ENCODE measurements at regions not wholly inside any gene's neighbourhood (a gene's known extent, or its start where the extent isn't known, plus 50 kb on each side); places are given as distances from the start of the nearest gene placed in this dataset.

DNA sequence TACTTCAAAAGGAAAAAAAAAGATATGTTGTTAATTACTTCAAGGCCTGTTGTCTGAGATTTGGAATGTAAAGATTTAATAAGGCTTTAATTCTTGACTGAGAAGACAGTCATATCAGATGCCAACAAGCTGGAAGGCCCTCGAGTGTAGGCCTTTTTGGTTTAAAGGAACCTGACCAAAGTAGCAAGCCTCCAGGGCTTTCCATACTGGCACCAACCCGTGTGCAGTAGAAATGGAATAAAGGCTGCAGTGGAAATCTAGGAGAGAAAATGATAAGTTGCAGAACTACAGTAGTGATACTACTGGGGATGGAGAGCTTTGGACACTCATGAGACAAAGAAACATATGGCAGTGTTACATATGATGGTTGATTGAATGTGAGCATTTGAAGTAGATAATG, 358.0 kb downstream of the TAF11L14 start:
- DNase-seq (ENCODE audit: low read depth in 1 of 2, low spot score in 2 of 2): no peak
- H3K4me1 ChIP-seq (replicated peaks in 1 of 4; ENCODE audit: control insufficient read depth in 3 of 4, insufficient read depth in 4 of 4, low read length in 3 of 4): peaks cover 0 to 3% (median 0%) of the 10 kb centered on the region in 4 experiments; a peak in 2 of 7 replicates
- H2BK20ac ChIP-seq (ENCODE audit: low read length): no peak overlapping the region
- no peaks in the 10 kb centered on the region for H3K79me2 ChIP-seq (ENCODE audit: control insufficient read depth in 1 of 2, insufficient read depth in 2 of 2, low read length in 2 of 2)
- H3K27me3 ChIP-seq (replicated peaks in 1 of 4; ENCODE audit: control insufficient read depth in 3 of 4, extremely low read depth in 1 of 4, insufficient read depth in 3 of 4, low read length in 3 of 4): no peaks in the 10 kb centered on the region
- no peak overlapping the region for H4K5ac ChIP-seq (ENCODE audit: insufficient read length, low read depth, low read length)
- no peak overlapping the region for H2BK5ac ChIP-seq (ENCODE audit: low read depth, low read length)
- H3K27ac ChIP-seq (ENCODE audit: low read depth, low read length): no peak overlapping the region
- no peak overlapping the region for H2BK120ac ChIP-seq (replicated peaks; ENCODE audit: low read depth, low read length)
- H3K36me3 ChIP-seq (ENCODE audit: control insufficient read depth in 2 of 4, insufficient read depth in 4 of 4, low read length in 3 of 4): no peaks in the 10 kb centered on the region
- no peak overlapping the region for H2AFZ ChIP-seq (ENCODE audit: low read length)
- H4K91ac ChIP-seq (replicated peaks; ENCODE audit: insufficient read length, low read length): no peak overlapping the region
- H3K4me2 ChIP-seq (ENCODE audit: insufficient read depth in 1 of 2, low read depth in 2 of 2, low read length in 2 of 2): no peak overlapping the region
- no peaks in the 10 kb centered on the region for H4K20me1 ChIP-seq (replicated peaks in 1 of 2; ENCODE audit: control insufficient read depth in 1 of 2, insufficient read depth in 2 of 2, low read length in 2 of 2)
- no peak overlapping the region for H3K4ac ChIP-seq (replicated peaks; ENCODE audit: insufficient read length, low read depth, low read length)
- TF ChIP-seq EZH2 (IDR thresholded peaks at IDR 0.05; ENCODE audit: low read depth, low read length, severe bottlenecking): no peak
- WGBS, 2 experiments (ENCODE audit: extremely low coverage in 1 of 2, insufficient coverage in 1 of 2, insufficient read length in 1 of 2, insufficient replicate concordance in 2 of 2, low coverage in 1 of 2, low lambda C conversion rate in 2 of 2, missing lambda C conversion rate in 1 of 2): 79% methylated on average over 2 of the region's 2 CpGs; no CpG with 5 or more reads in 1 of the 2 experiments
- H3K23ac ChIP-seq (ENCODE audit: insufficient read length): no peak overlapping the region
- H3K23me2 ChIP-seq (ENCODE audit: low read depth, low read length): no peaks in the 10 kb centered on the region
- no peak overlapping the region for H3K18ac ChIP-seq (ENCODE audit: extremely low read depth, low read length)
- no peak overlapping the region for H4K8ac ChIP-seq (ENCODE audit: extremely low read depth, insufficient read depth, low read length)
- H3K9ac ChIP-seq (replicated peaks in 1 of 4; ENCODE audit: extremely low read depth in 1 of 4, low read depth in 3 of 4, low read length in 3 of 4): no peak overlapping the region
- no peak overlapping the region for H2BK15ac ChIP-seq (ENCODE audit: low read length)
- H2AK5ac ChIP-seq (ENCODE audit: low read depth, low read length): no peak overlapping the region
- H3K79me1 ChIP-seq (ENCODE audit: low read depth, low read length): no peaks in the 10 kb centered on the region
- no peak overlapping the region for H2BK12ac ChIP-seq (ENCODE audit: low read depth, low read length)
- no peak overlapping the region for H3K4me3 ChIP-seq (ENCODE audit: extremely low read depth in 1 of 4, insufficient read depth in 2 of 4, low read depth in 3 of 4, low read length in 4 of 4)
- H3K9me3 ChIP-seq (ENCODE audit: insufficient read depth in 2 of 2, low read depth in 1 of 2, low read length in 1 of 2): no peaks in the 10 kb centered on the region
- no peak for FAIRE-seq
- H3K56ac ChIP-seq (replicated peaks; ENCODE audit: insufficient read length, low read depth, low read length): no peak overlapping the region
- POLR2A ChIA-PET (ENCODE audit: partially characterized antibody): no interaction called here
- CTCF ChIA-PET (ENCODE audit: partially characterized antibody): no interaction called here
- H3K14ac ChIP-seq (ENCODE audit: insufficient read length): no peak overlapping the region

Measured in H1 (cell line).